H9 (cell line): ENCODE measurements at regions not wholly inside any gene's neighbourhood (a gene's known extent, or its start where the extent isn't known, plus 50 kb on each side); places are given as distances from the start of the nearest gene placed in this dataset.

ENCODE experiments used
- DNase-seq: peaks from one replicate; pipeline ENCODE4 v3.0.0-alpha.2; 2017
- H2AFZ ChIP-seq: one replicate; pipeline ENCODE4 v1.6.1; 2013; ENCODE audit warnings: mild to moderate bottlenecking, low read length, control low read depth, moderate library complexity
- H2AK5ac ChIP-seq: 2 replicates; pipeline ENCODE4 v1.6.1; 2013; ENCODE audit warnings: low read length, control low read depth, mixed read lengths; ENCODE audit not compliant: insufficient read length
- H2BK120ac ChIP-seq: one replicate; pipeline ENCODE4 v1.6.1; 2013; ENCODE audit warnings: low read depth, mild to moderate bottlenecking, low read length, control low read depth, inconsistent platforms; ENCODE audit not compliant: poor library complexity, severe bottlenecking
- H2BK12ac ChIP-seq: 2 replicates; pipeline ENCODE4 v1.6.1; 2013; ENCODE audit warnings: low read length, control low read depth, mixed read lengths, low read depth; ENCODE audit not compliant: insufficient read length
- H2BK15ac ChIP-seq: 2 replicates; pipeline ENCODE4 v1.6.1; 2013; ENCODE audit warnings: low read depth, low read length, control low read depth
- H2BK20ac ChIP-seq: one replicate; pipeline ENCODE4 v1.6.1; 2013; ENCODE audit warnings: low read depth, mild to moderate bottlenecking, low read length, control low read depth, inconsistent platforms; ENCODE audit not compliant: poor library complexity, severe bottlenecking
- H2BK5ac ChIP-seq: 2 replicates; pipeline ENCODE4 v1.6.1; 2013; ENCODE audit warnings: low read length, control low read depth, mixed read lengths; ENCODE audit not compliant: insufficient read length
- H3K14ac ChIP-seq: 2 replicates; pipeline ENCODE4 v1.6.1; 2013; ENCODE audit warnings: low read length, control low read depth; ENCODE audit not compliant: insufficient read depth
- H3K18ac ChIP-seq: 2 replicates; pipeline ENCODE4 v1.6.1; 2013; ENCODE audit warnings: low read depth, mild to moderate bottlenecking, mixed read lengths, low read length, control low read depth; ENCODE audit not compliant: insufficient read length
- H3K23ac ChIP-seq: 2 replicates; pipeline ENCODE4 v1.6.1; 2013; ENCODE audit warnings: low read length, control low read depth, mixed read lengths, low read depth; ENCODE audit not compliant: insufficient read length
- H3K23me2 ChIP-seq: 2 replicates; pipeline ENCODE4 v1.6.1; 2013; ENCODE audit warnings: low read depth, mild to moderate bottlenecking, mixed read lengths, low read length, control low read depth; ENCODE audit not compliant: insufficient read length, poor library complexity, severe bottlenecking
- H3K27ac ChIP-seq: 2 replicates; pipeline ENCODE4 v1.5.1; 2013; ENCODE audit warnings: low read length, control low read depth, mixed read lengths, low read depth; ENCODE audit not compliant: insufficient read length
- H3K27me3 ChIP-seq: 2 replicates; pipeline ENCODE4 v1.6.1; 2013; ENCODE audit warnings: low read length, control low read depth, inconsistent platforms; ENCODE audit not compliant: insufficient read depth
- H3K4ac ChIP-seq: 2 replicates; pipeline ENCODE4 v1.6.1; 2013; ENCODE audit warnings: low read depth, mild to moderate bottlenecking, control low read depth, inconsistent platforms, low read length, moderate library complexity
- H3K4me1 ChIP-seq: 2 replicates; pipeline ENCODE4 v1.6.1; 2013; ENCODE audit warnings: low read length, control low read depth, inconsistent platforms; ENCODE audit not compliant: insufficient read depth
- H3K4me2 ChIP-seq: 2 replicates; pipeline ENCODE4 v1.6.1; 2013; ENCODE audit warnings: low read length, control low read depth, mixed read lengths; ENCODE audit not compliant: insufficient read length, insufficient read depth
- H3K56ac ChIP-seq: 2 replicates; pipeline ENCODE4 v1.6.1; 2013; ENCODE audit warnings: low read depth, mild to moderate bottlenecking, mixed read lengths, low read length, control low read depth; ENCODE audit not compliant: insufficient read length
- H3K79me1 ChIP-seq: 2 replicates; pipeline ENCODE4 v1.6.1; 2013; ENCODE audit warnings: low read depth, mild to moderate bottlenecking, moderate library complexity, low read length, control low read depth, inconsistent platforms; ENCODE audit not compliant: insufficient read depth, poor library complexity, severe bottlenecking
- H3K79me2 ChIP-seq: 2 replicates; pipeline ENCODE4 v1.6.1; 2013; ENCODE audit warnings: low read length, control low read depth, inconsistent platforms; ENCODE audit not compliant: insufficient read depth
- H3K9ac ChIP-seq: 2 replicates; pipeline ENCODE4 v1.6.1; 2013; ENCODE audit warnings: low read length, control low read depth, mixed read lengths; ENCODE audit not compliant: insufficient read length; ENCODE audit errors: extremely low read depth
- H3K9me3 ChIP-seq: one replicate; pipeline ENCODE4 v1.6.1; 2013; ENCODE audit warnings: low read depth, low read length, inconsistent platforms; ENCODE audit not compliant: control insufficient read depth
- H3T11ph ChIP-seq: one replicate; pipeline ENCODE4 v1.6.1; 2013; ENCODE audit warnings: mild to moderate bottlenecking, low read length, control low read depth, inconsistent platforms
- H4K20me1 ChIP-seq: one replicate; pipeline ENCODE4 v1.6.1; 2013; ENCODE audit not compliant: control insufficient read depth, insufficient read length, insufficient read depth
- H4K5ac ChIP-seq: 2 replicates; pipeline ENCODE4 v1.6.1; 2013; ENCODE audit warnings: low read depth, mild to moderate bottlenecking, mixed read lengths, low read length, control low read depth; ENCODE audit not compliant: insufficient read length
- H4K8ac ChIP-seq: replicated peaks from 2 replicates; pipeline ENCODE4 v1.6.1; 2013; ENCODE audit warnings: low read length, control low read depth, mixed read lengths, low read depth; ENCODE audit not compliant: insufficient read length
- H4K91ac ChIP-seq: 2 replicates; pipeline ENCODE4 v1.6.1; 2013; ENCODE audit warnings: low read depth, mild to moderate bottlenecking, moderate library complexity, mixed read lengths, low read length, control low read depth; ENCODE audit not compliant: insufficient read length
- H3K27ac Mint-ChIP-seq, 3 experiments: 2 replicates in 2 of 3; 3 replicates in 1 of 3; pipeline ENCODE4 v1.8.0; 2020 to 2021; ENCODE audit warnings: mixed read lengths in 3 of 3, mild to moderate bottlenecking in 1 of 3, moderate library complexity in 1 of 3
- H3K27me3 Mint-ChIP-seq: 2 replicates; pipeline ENCODE4 v1.8.0; 2021; ENCODE audit warnings: low read depth, mild to moderate bottlenecking, moderate library complexity, mixed read lengths
- H3K36me3 Mint-ChIP-seq, 3 experiments: 2 replicates in 2 of 3; 3 replicates in 1 of 3; pipeline ENCODE4 v1.8.0; 2020 to 2021; ENCODE audit warnings: low read depth in 3 of 3, mixed read lengths in 3 of 3; ENCODE audit not compliant: insufficient read depth in 1 of 3
- H3K4me1 Mint-ChIP-seq, 2 experiments: 2 replicates each; pipeline ENCODE4 v1.8.0; 2020; ENCODE audit warnings: mixed read lengths in 2 of 2
- H3K4me3 Mint-ChIP-seq, 2 experiments: 2 replicates in 1 of 2; 3 replicates in 1 of 2; pipeline ENCODE4 v1.8.0; 2020 to 2021; ENCODE audit warnings: mild to moderate bottlenecking in 2 of 2, mixed read lengths in 2 of 2, moderate library complexity in 1 of 2
- H3K9me3 Mint-ChIP-seq, 2 experiments: 2 replicates in 1 of 2; 3 replicates in 1 of 2; pipeline ENCODE4 v1.8.0; 2020; ENCODE audit warnings: mild to moderate bottlenecking in 2 of 2, mixed read lengths in 2 of 2, moderate library complexity in 1 of 2
- WGBS: extraction: QIAGEN DNeasy Blood & Tissue Kit; methylation state at CpG from one replicate; pipeline ENCODE4 v1.1.7; 2013; ENCODE audit warnings: missing lambda C conversion rate, low lambda C conversion rate, mixed read lengths; ENCODE audit not compliant: insufficient read length; ENCODE audit errors: extremely low coverage; 5-methylcytosine and 5-hydroxymethylcytosine counted together
- TF ChIP-seq, protein P1 (sequence below): fragments of 200-600 bp; sonication (generic); conservative IDR thresholded peaks from 3 replicates; pipeline ENCODE4 v1.8.0; 2021; ENCODE audit warnings: antibody characterized with exemption, mild to moderate bottlenecking

DNA sequence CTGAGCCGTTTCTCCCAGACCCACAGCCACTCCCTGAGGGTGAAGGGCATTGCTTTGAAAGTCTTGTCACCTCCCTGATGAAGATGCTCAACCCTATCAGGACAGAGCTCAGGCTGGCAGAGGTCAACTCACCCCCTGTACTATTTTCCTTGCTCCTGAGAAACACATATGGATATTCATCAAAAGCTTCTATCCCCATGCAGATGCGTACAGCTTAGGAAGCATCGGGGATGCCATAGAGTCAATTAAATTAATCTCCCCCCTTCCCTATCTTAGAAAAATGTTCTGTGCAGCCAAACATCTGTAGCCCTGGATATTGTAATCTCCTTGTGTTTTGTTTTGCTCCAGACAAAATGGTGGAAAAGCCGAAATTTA, 67.2 kb downstream of the EMX2 start:
- Mint-ChIP-seq H3K27ac (no peak overlapping the region; a peak in 1 of 7 replicates), H3K27me3 (peaks cover 13% of the 10 kb centered on the region), H3K4me1 (peaks cover 8 to 15% of the 10 kb centered on the region in 2 experiments), H3K9me3 (no peaks in the 10 kb centered on the region), H3K36me3 (no peaks in the 10 kb centered on the region; a peak in 1 of 7 replicates), H3K4me3 (no peak overlapping the region)
- H4K91ac ChIP-seq = no peak overlapping the region
- no peaks in the 10 kb centered on the region for H3K79me2 ChIP-seq
- H3K56ac ChIP-seq = no peak overlapping the region
- H3K4me1 ChIP-seq = no peaks in the 10 kb centered on the region; the same call in 1 of the 2 replicates
- no peak overlapping the region for H3K4me2 ChIP-seq
- no peak overlapping the region for H2BK15ac ChIP-seq
- no peak overlapping the region for H3K23ac ChIP-seq
- no peak overlapping the region for H3K14ac ChIP-seq
- H4K5ac ChIP-seq = no peak overlapping the region
- H2AFZ ChIP-seq = no peak overlapping the region
- no peak overlapping the region for H2AK5ac ChIP-seq
- no peak for DNase-seq
- H2BK5ac ChIP-seq = no peak overlapping the region
- H3K9me3 ChIP-seq = no peaks in the 10 kb centered on the region
- WGBS = no CpG with 5 or more reads among the region's 4 CpGs
- no peak overlapping the region for H2BK20ac ChIP-seq
- no peaks in the 10 kb centered on the region for H3K27me3 ChIP-seq
- H3K18ac ChIP-seq = no peak overlapping the region
- H3K4ac ChIP-seq = no peak overlapping the region
- H3K27ac ChIP-seq = no peak overlapping the region
- H3K9ac ChIP-seq = no peak overlapping the region
- H3K79me1 ChIP-seq = no peaks in the 10 kb centered on the region
- H2BK12ac ChIP-seq = no peak overlapping the region
- no peak overlapping the region for H2BK120ac ChIP-seq
- H4K8ac ChIP-seq = no peak overlapping the region
- H3K23me2 ChIP-seq = no peaks in the 10 kb centered on the region
- H4K20me1 ChIP-seq = no peaks in the 10 kb centered on the region
- H3T11ph ChIP-seq = no peak overlapping the region
- TF ChIP-seq, protein P1, sequence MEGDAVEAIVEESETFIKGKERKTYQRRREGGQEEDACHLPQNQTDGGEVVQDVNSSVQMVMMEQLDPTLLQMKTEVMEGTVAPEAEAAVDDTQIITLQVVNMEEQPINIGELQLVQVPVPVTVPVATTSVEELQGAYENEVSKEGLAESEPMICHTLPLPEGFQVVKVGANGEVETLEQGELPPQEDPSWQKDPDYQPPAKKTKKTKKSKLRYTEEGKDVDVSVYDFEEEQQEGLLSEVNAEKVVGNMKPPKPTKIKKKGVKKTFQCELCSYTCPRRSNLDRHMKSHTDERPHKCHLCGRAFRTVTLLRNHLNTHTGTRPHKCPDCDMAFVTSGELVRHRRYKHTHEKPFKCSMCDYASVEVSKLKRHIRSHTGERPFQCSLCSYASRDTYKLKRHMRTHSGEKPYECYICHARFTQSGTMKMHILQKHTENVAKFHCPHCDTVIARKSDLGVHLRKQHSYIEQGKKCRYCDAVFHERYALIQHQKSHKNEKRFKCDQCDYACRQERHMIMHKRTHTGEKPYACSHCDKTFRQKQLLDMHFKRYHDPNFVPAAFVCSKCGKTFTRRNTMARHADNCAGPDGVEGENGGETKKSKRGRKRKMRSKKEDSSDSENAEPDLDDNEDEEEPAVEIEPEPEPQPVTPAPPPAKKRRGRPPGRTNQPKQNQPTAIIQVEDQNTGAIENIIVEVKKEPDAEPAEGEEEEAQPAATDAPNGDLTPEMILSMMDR = no peak
